ENCODE measurements at regions not wholly inside any gene's neighbourhood (a gene's known extent, or its start where the extent isn't known, plus 50 kb on each side); places are given as distances from the start of the nearest gene placed in this dataset.

- intact Hi-C loops (cut with micrococcal nuclease; ENCODE audit: unreplicated experiment) (no loop called here), in situ Hi-C loops (cut with MboI) (no loop called here)
- Histone ChIP-seq H3K36me3 (ENCODE audit: control insufficient read depth in 2 of 2, insufficient read depth in 2 of 2, low read length in 1 of 2) (no peaks in the 10 kb centered on the region), H3K4me1 (ENCODE audit: control insufficient read depth, insufficient read depth, low read length) (no peaks in the 10 kb centered on the region), H3K9me3 (replicated peaks; ENCODE audit: control insufficient read depth, insufficient read depth, low read length) (no peaks in the 10 kb centered on the region), H4K20me1 (ENCODE audit: control insufficient read depth, insufficient read depth) (no peaks in the 10 kb centered on the region), H3K27ac (ENCODE audit: control insufficient read depth, insufficient read depth) (no peak overlapping the region), H3K79me2 (ENCODE audit: control insufficient read depth, insufficient read depth, low read length) (no peaks in the 10 kb centered on the region), H2AFZ (ENCODE audit: control insufficient read depth, low read depth, low read length) (no peak overlapping the region), H3K4me2 (ENCODE audit: control insufficient read depth, insufficient read depth) (no peak overlapping the region), H3K4me3 (no peak overlapping the region), H3K9ac (ENCODE audit: control insufficient read depth, insufficient read depth, low read length) (no peak overlapping the region), H3K27me3 (replicated peaks in 1 of 2; ENCODE audit: control insufficient read depth in 2 of 2, insufficient read depth in 2 of 2, low read length in 1 of 2) (no peaks in the 10 kb centered on the region; a peak in 1 of 4 replicates)
- ChIA-PET CTCF (interaction anchor here (1.4 kb wide), 1 partner anchor 22 kb away, joined by 3 read pairs; no protein-coding TSS in a partner anchor), POLR2A (no interaction called here), SMC1A (ENCODE audit: uncharacterized antibody, unreplicated experiment) (no interaction called here), RAD21 (ENCODE audit: unreplicated experiment) (no interaction called here)
- BruUV-seq (replicated peaks), result no TSS peak
- no peak for ATAC-seq
- no peak for DNase-seq (ENCODE audit: low read depth, low spot score)
- no peak for FAIRE-seq
- 32% methylated on average over 6 of the region's 6 CpGs for WGBS (ENCODE audit: insufficient coverage, insufficient replicate concordance, low lambda C conversion rate, missing lambda C conversion rate)
- no peak for TF ChIP-seq RUNX3 (IDR thresholded peaks at IDR 0.05; ENCODE audit: low read length)
- TF ChIP-seq GABPA (IDR thresholded peaks at IDR 0.05; ENCODE audit: low read depth), result no peak
- TF ChIP-seq SMAD1 (IDR thresholded peaks at IDR 0.05; ENCODE audit: low read depth, partially characterized antibody), result no peak
- no peak for TF ChIP-seq TCF7 (IDR thresholded peaks at IDR 0.05; ENCODE audit: borderline replicate concordance)
- no peak for TF ChIP-seq SREBF2 (IDR thresholded peaks at IDR 0.05; ENCODE audit: low read length)
- no peak for TF ChIP-seq WRNIP1 (IDR thresholded peaks at IDR 0.05; ENCODE audit: borderline replicate concordance, low read depth, low read length)
- TF ChIP-seq EGR1 (IDR thresholded peaks at IDR 0.05; ENCODE audit: borderline replicate concordance in 1 of 2, low read depth in 2 of 2, low read length in 2 of 2), result no peak
- TF ChIP-seq RAD21 (IDR thresholded peaks at IDR 0.05; ENCODE audit: insufficient read depth, low read depth, low read length), result no peak
- no peak for TF ChIP-seq TCF3 (IDR thresholded peaks at IDR 0.05; ENCODE audit: borderline replicate concordance, insufficient read depth, low read depth, low read length)
- TF ChIP-seq HDAC2 (IDR thresholded peaks at IDR 0.05), result no peak
- no peak for TF ChIP-seq ZBTB4 (CRISPR knock-in tag; IDR thresholded peaks at IDR 0.05)
- TF ChIP-seq BCL3 (IDR thresholded peaks at IDR 0.05; ENCODE audit: borderline replicate concordance, insufficient read depth, low read depth, low read length, poor library complexity, severe bottlenecking), result no peak
- no peak for TF ChIP-seq STAT3 (IDR thresholded peaks at IDR 0.05; ENCODE audit: low read depth, low read length)
- TF ChIP-seq ZNF274 (IDR thresholded peaks at IDR 0.05; ENCODE audit: insufficient read depth, insufficient read length), result no peak
- TF ChIP-seq ELK1 (IDR thresholded peaks at IDR 0.05; ENCODE audit: low read depth, low read length), result no peak
- no peak for TF ChIP-seq USF1 (IDR thresholded peaks at IDR 0.05; ENCODE audit: borderline replicate concordance, extremely low read length, insufficient read depth, low read depth, low read length)
- TF ChIP-seq NR2C2 (IDR thresholded peaks at IDR 0.05; ENCODE audit: borderline replicate concordance, control insufficient read depth, insufficient read length, low read depth), result no peak
Measured at GRCh38 chr20:56711018-56711417, 81.9 kb downstream of the TFAP2C start.
